GM23338 (cell line): ENCODE measurements at regions not wholly inside any gene's neighbourhood (a gene's known extent, or its start where the extent isn't known, plus 50 kb on each side); places are given as distances from the start of the nearest gene placed in this dataset.

Source experiments
- ATAC-seq: fragments of 200-7000 bp; cut with Tn5 transposase; 3 replicates; pipeline ENCODE4 v1.9.1; 2020
- DNase-seq: peaks from one replicate; pipeline ENCODE4 v3.0.0-alpha.2; 2015; ENCODE audit warnings: low spot score
- H2AFZ ChIP-seq: fragments of 200-600 bp; sonication (generic); 2 replicates; pipeline ENCODE4 v1.8.0; 2016; ENCODE audit warnings: antibody characterized with exemption, mild to moderate bottlenecking, moderate library complexity
- H3F3A ChIP-seq: fragments of 200-600 bp; sonication (generic); replicated peaks from 2 replicates; pipeline ENCODE4 v1.8.0; 2017; ENCODE audit warnings: antibody characterized with exemption, mixed run types, low read depth
- H3K27ac ChIP-seq: fragments of 200-600 bp; sonication (generic); 2 replicates; pipeline ENCODE4 v1.6.1; 2016; ENCODE audit warnings: low read depth
- H3K27me3 ChIP-seq: fragments of 200-600 bp; sonication (generic); 2 replicates; pipeline ENCODE4 v1.8.0; 2016; ENCODE audit warnings: mild to moderate bottlenecking, mixed run types, moderate library complexity; ENCODE audit not compliant: insufficient read depth
- H3K36me3 ChIP-seq: fragments of 200-600 bp; sonication (generic); 2 replicates; pipeline ENCODE4 v1.8.0; 2016; ENCODE audit warnings: mild to moderate bottlenecking; ENCODE audit not compliant: insufficient read depth
- H3K4me1 ChIP-seq: fragments of 200-600 bp; sonication (generic); 2 replicates; pipeline ENCODE4 v1.8.0; 2016; ENCODE audit warnings: mild to moderate bottlenecking, moderate library complexity; ENCODE audit not compliant: insufficient read depth
- H3K4me2 ChIP-seq: fragments of 200-600 bp; sonication (generic); 2 replicates; pipeline ENCODE4 v1.7.1; 2017; ENCODE audit warnings: mixed run types
- H3K4me3 ChIP-seq: fragments of 200-600 bp; sonication (generic); 2 replicates; pipeline ENCODE4 v1.6.1; 2016; ENCODE audit warnings: mixed run types
- H3K79me2 ChIP-seq: fragments of 200-600 bp; sonication (generic); replicated peaks from 2 replicates; pipeline ENCODE4 v1.8.0; 2017; ENCODE audit warnings: mild to moderate bottlenecking; ENCODE audit not compliant: insufficient read depth
- H3K9me2 ChIP-seq: fragments of 200-600 bp; sonication (generic); 2 replicates; pipeline ENCODE4 v1.8.0; 2017; ENCODE audit not compliant: insufficient read depth
- H4K20me1 ChIP-seq: fragments of 200-600 bp; sonication (generic); replicated peaks from 2 replicates; pipeline ENCODE4 v1.8.0; 2017; ENCODE audit warnings: mild to moderate bottlenecking; ENCODE audit not compliant: insufficient read depth
- H3K27ac Mint-ChIP-seq: 2 replicates; pipeline ENCODE4 v1.8.0; 2020; ENCODE audit warnings: inconsistent platforms, mild to moderate bottlenecking, moderate library complexity, mixed read lengths
- H3K27me3 Mint-ChIP-seq: 3 replicates; pipeline ENCODE4 v1.8.0; 2022; ENCODE audit warnings: low read depth, mild to moderate bottlenecking, moderate library complexity, mixed read lengths, inconsistent platforms; ENCODE audit not compliant: insufficient read depth, poor library complexity
- H3K36me3 Mint-ChIP-seq: 3 replicates; pipeline ENCODE4 v1.8.0; 2021; ENCODE audit warnings: low read depth, mild to moderate bottlenecking, inconsistent platforms, moderate library complexity, mixed read lengths
- H3K4me1 Mint-ChIP-seq: 3 replicates; pipeline ENCODE4 v1.8.0; 2020; ENCODE audit warnings: mild to moderate bottlenecking, inconsistent platforms, mixed read lengths
- H3K4me3 Mint-ChIP-seq: 3 replicates; pipeline ENCODE4 v1.8.0; 2021; ENCODE audit warnings: moderate library complexity, mild to moderate bottlenecking, inconsistent platforms, mixed read lengths
- H3K9me3 Mint-ChIP-seq: 3 replicates; pipeline ENCODE4 v1.8.0; 2020; ENCODE audit warnings: moderate library complexity, mild to moderate bottlenecking, inconsistent platforms, mixed read lengths
- ETS1 ChIP-seq: IDR thresholded peaks from 2 replicates; pipeline ENCODE4 v1.6.1; 2016; ENCODE audit warnings: antibody characterized with exemption
- EZH2 ChIP-seq: fragments of 200-600 bp; sonication (generic); IDR thresholded peaks from one replicate; pipeline ENCODE4 v1.8.0; 2017; ENCODE audit warnings: antibody characterized with exemption, mild to moderate bottlenecking, low read depth; ENCODE audit not compliant: unreplicated experiment
- EZH2phosphoT487 ChIP-seq: fragments of 200-600 bp; sonication (generic); IDR thresholded peaks from one replicate; pipeline ENCODE4 v1.8.1; 2018; ENCODE audit warnings: antibody characterized with exemption; ENCODE audit not compliant: unreplicated experiment
- JUNB ChIP-seq: IDR thresholded peaks from one replicate; pipeline ENCODE4 v1.6.1; 2016; ENCODE audit warnings: antibody characterized with exemption; ENCODE audit not compliant: unreplicated experiment
- NANOG ChIP-seq: IDR thresholded peaks from 2 replicates; pipeline ENCODE4 v1.6.1; 2016; ENCODE audit warnings: antibody characterized with exemption, borderline replicate concordance
- REST ChIP-seq: IDR thresholded peaks from one replicate; pipeline ENCODE4 v1.6.1; 2018; ENCODE audit warnings: antibody characterized with exemption; ENCODE audit not compliant: unreplicated experiment
- STAT1 ChIP-seq: IDR thresholded peaks from one replicate; pipeline ENCODE4 v1.6.1; 2016; ENCODE audit warnings: antibody characterized with exemption; ENCODE audit not compliant: unreplicated experiment
- ZNF462 ChIP-seq: fragments of 250-450 bp; sonication (Bioruptor Pico); IDR thresholded peaks from 2 replicates; pipeline ENCODE4 v1.5.0; 2020; ENCODE audit warnings: mild to moderate bottlenecking, moderate library complexity

DNA sequence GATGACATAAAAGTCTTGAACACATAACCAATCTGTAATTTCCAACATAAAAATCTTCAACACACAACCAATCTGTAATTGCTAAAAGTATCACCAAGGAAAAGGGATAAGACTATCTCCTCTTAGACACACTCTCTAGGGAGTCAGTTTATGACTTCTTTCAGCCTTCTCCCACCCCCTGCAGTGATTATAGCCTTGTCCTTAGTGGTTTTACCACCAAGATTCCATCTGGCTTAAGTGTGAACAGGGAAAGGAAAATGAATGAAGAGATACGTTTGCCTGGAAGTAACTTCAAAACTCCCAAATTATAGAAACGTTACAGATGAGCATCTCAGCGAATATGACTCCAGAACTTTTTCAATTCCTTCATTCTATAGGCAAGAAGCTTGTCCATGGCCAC, 136.2 kb upstream of the RASSF8 start (continued):
- TF ChIP-seq ZNF462 (CRISPR knock-in tag) (no peak), ETS1 (no peak), EZH2phosphoT487 (no peak)

DNA sequence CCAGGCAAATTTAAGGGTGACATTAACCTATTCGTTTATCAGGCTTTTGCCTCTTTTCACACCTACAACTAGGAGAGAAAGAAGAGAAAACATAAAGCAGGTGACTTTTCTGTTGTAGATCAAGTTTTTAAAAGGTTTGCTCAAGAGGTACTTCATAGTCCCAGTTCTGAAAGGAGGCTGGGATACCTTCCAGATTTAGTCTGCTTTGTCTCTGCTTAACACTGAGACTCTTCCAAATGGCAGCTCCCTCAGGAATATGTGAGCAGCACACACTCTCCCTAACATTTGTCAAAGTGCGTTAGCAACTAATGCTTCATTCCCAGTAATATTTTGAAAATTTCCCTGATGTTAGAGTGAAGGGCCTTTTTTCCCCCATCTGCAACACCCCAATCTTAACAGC, 133.7 kb upstream of the RASSF8 start:
- no peak overlapping the region for H3K27ac Mint-ChIP-seq
- no peak for ATAC-seq
- TF ChIP-seq REST (no peak), STAT1 (no peak), EZH2phosphoT487 (no peak), JUNB (no peak), EZH2 (no peak), NANOG (no peak)

More for the DNA sequence above, 133.7 kb upstream of the RASSF8 start:
- Histone ChIP-seq H3K4me1 (no peaks in the 10 kb centered on the region), H3K36me3 (no peaks in the 10 kb centered on the region), H4K20me1 (no peaks in the 10 kb centered on the region), H3F3A (no peaks in the 10 kb centered on the region), H2AFZ (peak overlapping the region; percentile 74), H3K4me2 (no peak overlapping the region), H3K27me3 (no peaks in the 10 kb centered on the region), H3K4me3 (no peak overlapping the region), H3K9me2 (no peaks in the 10 kb centered on the region), H3K27ac (no peak overlapping the region), H3K79me2 (no peaks in the 10 kb centered on the region)
- Mint-ChIP-seq H3K36me3 (no peaks in the 10 kb centered on the region), H3K4me3 (no peak overlapping the region), H3K4me1 (no peaks in the 10 kb centered on the region; the same call in 2 of the 3 replicates), H3K27me3 (peaks cover 2% of the 10 kb centered on the region), H3K9me3 (no peaks in the 10 kb centered on the region)
- DNase-seq = no peak
